GM21360 (cell line): ENCODE measurements at regions not wholly inside any gene's neighbourhood (a gene's known extent, or its start where the extent isn't known, plus 50 kb on each side); places are given as distances from the start of the nearest gene placed in this dataset.

Source experiments
- ATAC-seq: cut with Tn5 transposase; IDR thresholded peaks from one replicate; pipeline ENCODE4 v1.9.1; 2021; ENCODE audit warnings: mild to moderate bottlenecking, moderate library complexity; ENCODE audit not compliant: unreplicated experiment

GRCh38 chr4:127080141-127080540 lies 552.6 kb upstream of the INTU start:
- ATAC-seq = no peak

GRCh38 chr4:127081041-127081440 lies 551.7 kb upstream of the INTU start:
- ATAC-seq = no peak

GRCh38 chr4:127082986-127083385 lies 549.8 kb upstream of the INTU start:
- no peak for ATAC-seq

GRCh38 chr4:127084666-127085065 lies 548.1 kb upstream of the INTU start:
- no peak for ATAC-seq

GRCh38 chr4:127097061-127097460 lies 535.7 kb upstream of the INTU start:
- ATAC-seq = no peak

- ATAC-seq = no peak
These were observed 530.4 kb upstream of the INTU start for GRCh38 chr4:127102361-127102760.

GRCh38 chr4:127103681-127104115 lies 529.1 kb upstream of the INTU start:
- no peak for ATAC-seq

- no peak for ATAC-seq
These were observed 518.9 kb upstream of the INTU start for GRCh38 chr4:127113844-127114362.

- ATAC-seq = no peak
These were observed 514.1 kb upstream of the INTU start for GRCh38 chr4:127118681-127119080.

GRCh38 chr4:127120441-127121090 lies 512.2 kb upstream of the INTU start:
- ATAC-seq = no peak

- no peak for ATAC-seq
These were observed 507.8 kb upstream of the INTU start for GRCh38 chr4:127124919-127125318.

- ATAC-seq = no peak
These were observed 506.0 kb upstream of the INTU start for GRCh38 chr4:127126718-127127117.

GRCh38 chr4:127131527-127131926 lies 501.2 kb upstream of the INTU start:
- no peak for ATAC-seq

GRCh38 chr4:127134490-127134889 lies 498.3 kb upstream of the INTU start:
- no peak for ATAC-seq

- no peak for ATAC-seq
These were observed 494.2 kb upstream of the INTU start for GRCh38 chr4:127138586-127138985.

- no peak for ATAC-seq
These were observed 492.9 kb upstream of the INTU start for GRCh38 chr4:127139788-127140286.

GRCh38 chr4:127140306-127140705 lies 492.5 kb upstream of the INTU start:
- ATAC-seq = no peak

- no peak for ATAC-seq
These were observed 490.9 kb upstream of the INTU start for GRCh38 chr4:127141856-127142255.

GRCh38 chr4:127143460-127144195 lies 489.1 kb upstream of the INTU start:
- ATAC-seq = no peak

- ATAC-seq = no peak
These were observed 487.7 kb upstream of the INTU start for GRCh38 chr4:127145006-127145540.

GRCh38 chr4:127148165-127148564 lies 484.6 kb upstream of the INTU start:
- ATAC-seq = no peak

GRCh38 chr4:127149086-127149485 lies 483.7 kb upstream of the INTU start:
- ATAC-seq = no peak
